Activated CD8-positive, alpha-beta T cell treated with anti-CD3 and anti-CD28 coated beads for 36 hours (primary cell): ENCODE measurements at regions not wholly inside any gene's neighbourhood (a gene's known extent, or its start where the extent isn't known, plus 50 kb on each side); places are given as distances from the start of the nearest gene placed in this dataset.
A peak's percentile ranks its signal among the peaks of the same experiment; 100 is the strongest.

Experiments used
- ATAC-seq: fragments of 200-7000 bp; cut with Tn5 transposase; one replicate; pipeline ENCODE4 v1.10.0; 2021; ENCODE audit warnings: mild to moderate bottlenecking, moderate library complexity
- CTCF ChIA-PET: fragments of 350-600 bp; sonication (Branson Sonifier 250); formaldehyde crosslinking; loops from one replicate; lab custom pipeline; 2021; ENCODE audit warnings: antibody characterized with exemption; lab: Charles Lee
- POLR2A ChIA-PET: fragments of 350-600 bp; sonication (Branson Sonifier 250); formaldehyde crosslinking; loops from one replicate; lab custom pipeline; 2021; ENCODE audit warnings: antibody characterized with exemption; lab: Charles Lee
- DNase-seq: peaks from one replicate; pipeline ENCODE4 v3.0.0-alpha.2; 2020
- H3K27ac Mint-ChIP-seq: one replicate; pipeline ENCODE4 v1.8.0; 2021; ENCODE audit warnings: mild to moderate bottlenecking, mixed read lengths
- H3K27me3 Mint-ChIP-seq: one replicate; pipeline ENCODE4 v1.8.0; 2021; ENCODE audit warnings: mixed read lengths
- H3K36me3 Mint-ChIP-seq: one replicate; pipeline ENCODE4 v1.8.0; 2021; ENCODE audit warnings: low read depth, mixed read lengths
- H3K4me1 Mint-ChIP-seq: one replicate; pipeline ENCODE4 v1.8.0; 2021; ENCODE audit warnings: low read depth, mixed read lengths
- H3K4me3 Mint-ChIP-seq: one replicate; pipeline ENCODE4 v1.8.0; 2021; ENCODE audit warnings: mild to moderate bottlenecking, moderate library complexity, mixed read lengths
- H3K9me3 Mint-ChIP-seq: one replicate; pipeline ENCODE4 v1.8.0; 2021; ENCODE audit warnings: mixed read lengths
- CTCF ChIP-seq: fragments of 200-600 bp; IDR thresholded peaks from one replicate; pipeline ENCODE4 v1.8.0; 2022; ENCODE audit warnings: antibody characterized with exemption, mild to moderate bottlenecking
- intact Hi-C: fragments of 100-400 bp; cut with micrococcal nuclease; formaldehyde crosslinking; loops from one replicate; pipeline ENCODE4 v1.10.0; 2022

DNA sequence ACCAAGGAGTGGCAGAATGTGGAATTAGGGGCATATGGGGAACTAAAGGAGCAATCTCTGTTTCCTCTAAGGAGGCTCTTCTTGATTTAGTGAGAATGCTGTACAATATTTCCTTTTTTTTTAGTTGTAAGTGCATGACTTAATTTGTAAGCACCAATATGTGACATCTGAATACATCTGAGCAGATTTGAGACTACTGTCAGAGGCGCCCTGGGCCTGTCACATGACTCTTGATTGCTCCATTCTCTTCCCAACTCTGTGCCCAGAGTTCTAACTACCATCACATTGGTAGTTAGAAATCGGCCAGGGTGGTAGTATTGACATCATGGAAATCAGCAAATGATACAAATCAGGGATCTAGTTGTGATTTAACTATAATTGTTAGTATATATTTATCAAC is 110.1 kb upstream of the LMO4 start:
- Mint-ChIP-seq H3K9me3 (peaks cover 16% of the 10 kb centered on the region), H3K4me3 (no peak overlapping the region), H3K27ac (no peak overlapping the region), H3K4me1 (no peaks in the 10 kb centered on the region), H3K36me3 (no peaks in the 10 kb centered on the region), H3K27me3 (peaks cover 2% of the 10 kb centered on the region)
- ChIA-PET CTCF (interaction anchor here (1.2 kb wide), 1 partner anchor 47 kb away, joined by 3 read pairs; no protein-coding TSS in a partner anchor), POLR2A (no interaction called here)
- no peak for TF ChIP-seq CTCF
- ATAC-seq (no peak), DNase-seq (no peak)
- intact Hi-C loops: no loop called here

GRCh38 chr1:87219141-87219540 is 109.5 kb upstream of the LMO4 start:
- H3K27me3 Mint-ChIP-seq: peaks cover 2% of the 10 kb centered on the region
- ATAC-seq (no peak), DNase-seq (no peak)
- no peaks in the 10 kb centered on the region for H3K36me3 Mint-ChIP-seq
- ChIA-PET CTCF (interaction anchor here (1.2 kb wide), 1 partner anchor 47 kb away, joined by 3 read pairs; no protein-coding TSS in a partner anchor), POLR2A (no interaction called here)
- H3K9me3 Mint-ChIP-seq: peaks cover 16% of the 10 kb centered on the region
- no peak overlapping the region for H3K4me3 Mint-ChIP-seq
- H3K4me1 Mint-ChIP-seq: no peaks in the 10 kb centered on the region
- intact Hi-C loops: no loop called here
- no peak overlapping the region for H3K27ac Mint-ChIP-seq
- TF ChIP-seq CTCF: no peak

GRCh38 chr1:87219626-87220025 is 109.1 kb upstream of the LMO4 start:
- Mint-ChIP-seq H3K36me3 (no peaks in the 10 kb centered on the region), H3K27ac (no peak overlapping the region), H3K4me3 (no peak overlapping the region), H3K9me3 (peaks cover 16% of the 10 kb centered on the region), H3K4me1 (no peaks in the 10 kb centered on the region), H3K27me3 (no peaks in the 10 kb centered on the region)
- POLR2A ChIA-PET: interaction anchor here (1.1 kb wide), 1 partner anchor 15 kb away, joined by 4 read pairs; no protein-coding TSS in a partner anchor
- CTCF ChIA-PET: no interaction called here
- DNase-seq: no peak
- no peak for ATAC-seq
- intact Hi-C loops: no loop called here
- TF ChIP-seq CTCF: no peak

DNA sequence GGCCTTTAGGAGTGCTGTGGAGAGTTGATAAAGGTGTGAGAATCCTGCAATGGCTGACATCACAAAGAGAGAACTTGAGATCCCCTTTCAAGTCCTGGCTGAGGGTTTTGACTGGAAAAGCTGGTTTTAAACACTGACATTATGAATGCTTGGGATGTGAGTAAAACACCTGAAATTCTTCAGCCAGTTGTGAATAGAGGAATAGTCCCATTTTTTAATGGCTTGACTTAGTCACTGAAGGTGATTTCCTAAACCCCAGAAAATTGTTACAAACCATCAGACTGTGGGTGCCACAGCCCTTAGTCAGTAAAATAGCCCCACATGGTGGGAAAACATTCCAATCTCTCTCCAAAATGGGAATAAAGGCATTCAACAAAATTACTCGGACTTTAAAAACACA is 107.7 kb upstream of the LMO4 start:
- ChIA-PET CTCF (no interaction called here), POLR2A (no interaction called here)
- ATAC-seq (no peak), DNase-seq (no peak)
- no peak overlapping the region for H3K27ac Mint-ChIP-seq
- intact Hi-C loops: no loop called here
- no peaks in the 10 kb centered on the region for H3K36me3 Mint-ChIP-seq
- no peak for TF ChIP-seq CTCF
- no peak overlapping the region for H3K4me3 Mint-ChIP-seq
- no peaks in the 10 kb centered on the region for H3K4me1 Mint-ChIP-seq
- peaks cover 5% of the 10 kb centered on the region for H3K9me3 Mint-ChIP-seq
- no peaks in the 10 kb centered on the region for H3K27me3 Mint-ChIP-seq

GRCh38 chr1:87224201-87224600 is 104.5 kb upstream of the LMO4 start:
- Mint-ChIP-seq H3K27ac (no peak overlapping the region), H3K36me3 (no peaks in the 10 kb centered on the region), H3K4me3 (no peak overlapping the region), H3K4me1 (no peaks in the 10 kb centered on the region), H3K27me3 (no peaks in the 10 kb centered on the region), H3K9me3 (peaks cover 1% of the 10 kb centered on the region)
- DNase-seq: no peak
- intact Hi-C loops: no loop called here
- ChIA-PET POLR2A (no interaction called here), CTCF (no interaction called here)
- TF ChIP-seq CTCF: no peak
- ATAC-seq: peak; percentile 76
